Kidney (tissue), 13 donors: ENCODE measurements at regions not wholly inside any gene's neighbourhood (a gene's known extent, or its start where the extent isn't known, plus 50 kb on each side); places are given as distances from the start of the nearest gene placed in this dataset.

ENCODE experiments used
- DNase-seq, 5 donors: peaks; one replicate each; pipeline ENCODE4 v3.0.0-alpha.2; 2013 to 2020
- FAIRE-seq: peaks from 2 replicates; lab custom pipeline; 2012; peaks lifted over from hg19 to GRCh38; lab: Jason Lieb, UNC
- H3K27ac ChIP-seq, 2 donors: one replicate each; pipeline ENCODE4 v1.7.0; 2013; ENCODE audit warnings: low read depth in 2 of 2, low read length in 2 of 2, inconsistent platforms in 1 of 2
- H3K27me3 ChIP-seq: one replicate; pipeline ENCODE4 v1.7.1; 2013; ENCODE audit warnings: low read length, inconsistent platforms; ENCODE audit not compliant: control insufficient read depth, insufficient read depth
- H3K36me3 ChIP-seq, 3 donors: one replicate each; pipeline versions ENCODE4 v1.7.0 to v1.7.1; 2013; ENCODE audit warnings: low read length in 3 of 3, control low read depth in 1 of 3, inconsistent platforms in 1 of 3; ENCODE audit not compliant: insufficient read depth in 3 of 3, control insufficient read depth in 2 of 3
- H3K4me1 ChIP-seq, 3 donors: one replicate each; pipeline versions ENCODE4 v1.7.0 to v1.7.1; 2013; ENCODE audit warnings: low read length in 3 of 3, inconsistent platforms in 1 of 3, low read depth in 1 of 3; ENCODE audit not compliant: control insufficient read depth in 2 of 3, insufficient read depth in 2 of 3
- H3K4me3 ChIP-seq, 3 donors: one replicate each; pipeline versions ENCODE4 v1.7.0 to v1.8.1; 2013; ENCODE audit warnings: low read length in 3 of 3, control low read depth in 1 of 3, inconsistent platforms in 1 of 3
- H3K9ac ChIP-seq, 3 donors: one replicate each; pipeline versions ENCODE4 v1.7.0 to v1.7.1; 2013; ENCODE audit warnings: low read length in 3 of 3, control low read depth in 1 of 3, inconsistent platforms in 1 of 3
- H3K9me3 ChIP-seq, 3 donors: one replicate each; pipeline versions ENCODE4 v1.7.0 to v1.7.1; 2013; ENCODE audit warnings: low read length in 3 of 3, control low read depth in 1 of 3, inconsistent platforms in 1 of 3; ENCODE audit not compliant: control insufficient read depth in 2 of 3, insufficient read depth in 1 of 3
- intact Hi-C: fragments of 100-400 bp; cut with DNase I; formaldehyde crosslinking; loops from one replicate; pipeline ENCODE4 v1.11.1; 2022
- TF ChIP-seq, protein P1 (sequence below): IDR thresholded peaks from 3 replicates; pipeline ENCODE4 v1.5.1; 2012; ENCODE audit warnings: mild to moderate bottlenecking, moderate library complexity, borderline replicate concordance; ENCODE audit not compliant: insufficient read depth; ENCODE audit errors: extremely low read depth
- donor health status: control.
- donor health status: control.
- donor health status: control.
- donor health status: control.
- donor health status: control.
- donor health status: DM: yes; HTN: yes; CAD: no.
- donor health status: Normal renal cell carcinoma (clear cell type).

DNA sequence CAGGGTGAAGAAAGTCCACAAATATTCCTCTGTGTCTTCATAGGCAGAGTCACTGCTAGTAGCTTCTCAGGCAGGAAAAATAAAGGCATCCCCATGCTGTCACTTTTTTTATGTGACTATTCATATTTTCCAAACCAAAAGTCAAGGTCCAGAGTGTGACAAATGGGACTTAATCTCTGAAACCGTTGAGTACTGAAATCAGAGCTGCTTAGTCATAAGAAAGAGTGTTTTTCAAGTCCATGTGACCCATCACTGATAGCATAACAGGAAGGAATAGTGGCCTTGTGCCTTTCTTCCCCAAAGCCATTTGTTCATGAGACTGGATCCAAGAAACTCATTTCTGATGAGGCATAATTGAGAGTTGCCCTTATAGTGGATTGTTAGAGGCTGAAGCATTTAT, 210.3 kb upstream of the TSHZ2 start:
- H3K27ac ChIP-seq: no peak overlapping the region
- FAIRE-seq (no peak), DNase-seq (no peak)
- H3K27me3 ChIP-seq: no peaks in the 10 kb centered on the region
- no peaks in the 10 kb centered on the region for H3K36me3 ChIP-seq
- no peaks in the 10 kb centered on the region for H3K9me3 ChIP-seq
- no peak overlapping the region for H3K4me3 ChIP-seq
- H3K9ac ChIP-seq: no peak overlapping the region
- intact Hi-C loops: no loop called here
- H3K4me1 ChIP-seq: no peaks in the 10 kb centered on the region
- TF ChIP-seq, protein P1, sequence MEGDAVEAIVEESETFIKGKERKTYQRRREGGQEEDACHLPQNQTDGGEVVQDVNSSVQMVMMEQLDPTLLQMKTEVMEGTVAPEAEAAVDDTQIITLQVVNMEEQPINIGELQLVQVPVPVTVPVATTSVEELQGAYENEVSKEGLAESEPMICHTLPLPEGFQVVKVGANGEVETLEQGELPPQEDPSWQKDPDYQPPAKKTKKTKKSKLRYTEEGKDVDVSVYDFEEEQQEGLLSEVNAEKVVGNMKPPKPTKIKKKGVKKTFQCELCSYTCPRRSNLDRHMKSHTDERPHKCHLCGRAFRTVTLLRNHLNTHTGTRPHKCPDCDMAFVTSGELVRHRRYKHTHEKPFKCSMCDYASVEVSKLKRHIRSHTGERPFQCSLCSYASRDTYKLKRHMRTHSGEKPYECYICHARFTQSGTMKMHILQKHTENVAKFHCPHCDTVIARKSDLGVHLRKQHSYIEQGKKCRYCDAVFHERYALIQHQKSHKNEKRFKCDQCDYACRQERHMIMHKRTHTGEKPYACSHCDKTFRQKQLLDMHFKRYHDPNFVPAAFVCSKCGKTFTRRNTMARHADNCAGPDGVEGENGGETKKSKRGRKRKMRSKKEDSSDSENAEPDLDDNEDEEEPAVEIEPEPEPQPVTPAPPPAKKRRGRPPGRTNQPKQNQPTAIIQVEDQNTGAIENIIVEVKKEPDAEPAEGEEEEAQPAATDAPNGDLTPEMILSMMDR: no peak

DNA sequence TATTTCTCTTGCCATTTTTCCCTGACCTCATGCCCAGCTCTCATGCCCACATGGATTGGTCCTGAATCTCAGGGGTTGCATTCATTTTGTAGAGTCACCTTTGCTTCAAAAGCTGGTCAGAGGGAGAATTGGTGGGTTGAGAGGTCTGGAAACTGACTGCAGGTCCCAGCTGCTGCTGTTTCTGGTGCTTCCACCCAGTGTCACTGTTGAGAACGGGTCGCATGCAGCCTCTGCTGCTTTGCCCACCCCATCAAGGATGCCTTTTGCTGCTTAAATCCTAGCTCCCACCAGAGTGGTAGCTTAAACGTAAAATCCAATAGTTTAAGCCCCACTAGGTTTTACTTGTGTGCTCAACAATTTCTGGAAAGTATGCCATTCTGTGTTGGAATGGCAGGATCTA, 211.4 kb upstream of the TSHZ2 start:
- no peak overlapping the region for H3K27ac ChIP-seq
- intact Hi-C loops: no loop called here
- no peak overlapping the region for H3K4me3 ChIP-seq
- no peaks in the 10 kb centered on the region for H3K27me3 ChIP-seq
- TF ChIP-seq, protein P1: no peak
- H3K9me3 ChIP-seq: no peaks in the 10 kb centered on the region
- no peak overlapping the region for H3K9ac ChIP-seq
- DNase-seq: no peak
- no peaks in the 10 kb centered on the region for H3K4me1 ChIP-seq
- H3K36me3 ChIP-seq: no peaks in the 10 kb centered on the region
- FAIRE-seq: no peak

DNA sequence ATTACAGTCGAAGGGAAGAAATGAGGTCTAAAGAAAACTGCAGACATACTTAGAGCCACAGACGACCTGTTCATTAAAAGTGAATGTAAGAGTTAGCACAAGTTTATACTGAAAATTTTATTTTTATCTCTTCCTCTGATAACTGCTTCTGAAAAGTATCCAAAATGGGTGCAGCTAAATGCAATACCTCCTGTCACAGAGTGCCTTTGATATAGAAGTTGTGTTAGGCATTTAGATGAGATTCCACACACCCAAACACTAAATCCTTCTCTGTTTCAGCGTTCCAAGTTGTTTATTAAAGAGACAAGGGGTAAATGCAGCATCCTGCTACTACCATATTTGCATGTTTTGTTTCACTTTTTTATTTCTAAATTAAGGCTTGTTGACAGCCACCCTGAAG, 214.7 kb upstream of the TSHZ2 start:
- no peak overlapping the region for H3K4me3 ChIP-seq
- H3K9ac ChIP-seq: no peak overlapping the region
- H3K27me3 ChIP-seq: no peaks in the 10 kb centered on the region
- TF ChIP-seq, protein P1: no peak
- no peak overlapping the region for H3K27ac ChIP-seq
- FAIRE-seq (no peak), DNase-seq (no peak)
- H3K4me1 ChIP-seq: no peaks in the 10 kb centered on the region
- H3K9me3 ChIP-seq: no peaks in the 10 kb centered on the region
- intact Hi-C loops: no loop called here
- H3K36me3 ChIP-seq: no peaks in the 10 kb centered on the region

DNA sequence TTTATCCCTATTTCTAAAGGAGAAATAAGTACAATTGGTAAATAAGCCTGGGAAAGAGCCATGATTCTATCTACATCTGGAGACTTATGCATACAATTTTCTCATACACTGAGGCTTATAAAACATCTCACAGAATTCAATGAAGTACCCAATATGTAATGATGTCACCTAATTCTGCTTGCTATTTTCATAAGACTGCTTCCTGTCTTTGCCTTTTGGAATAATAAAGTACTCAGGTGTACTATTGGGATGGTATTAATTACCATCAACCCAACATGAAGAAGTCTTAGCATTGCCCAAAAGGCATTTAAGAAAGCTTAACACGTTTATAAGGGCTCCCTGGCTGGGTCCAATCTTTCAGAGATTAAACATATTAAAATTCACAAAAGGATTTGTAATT, 216.4 kb upstream of the TSHZ2 start:
- Histone ChIP-seq H3K27ac (no peak overlapping the region), H3K9ac (no peak overlapping the region), H3K9me3 (no peaks in the 10 kb centered on the region), H3K4me3 (no peak overlapping the region), H3K36me3 (no peaks in the 10 kb centered on the region), H3K27me3 (no peaks in the 10 kb centered on the region), H3K4me1 (no peaks in the 10 kb centered on the region)
- FAIRE-seq (no peak), DNase-seq (no peak)
- intact Hi-C loops: no loop called here
- TF ChIP-seq, protein P1: no peak
